Mucosa of descending colon (tissue), 3 donors: ENCODE measurements at regions not wholly inside any gene's neighbourhood (a gene's known extent, or its start where the extent isn't known, plus 50 kb on each side); places are given as distances from the start of the nearest gene placed in this dataset.

Experiments used
- ATAC-seq: fragments of 200-7000 bp; cut with Tn5 transposase; one replicate; pipeline ENCODE4 v1.9.1; 2020; ENCODE audit warnings: mild to moderate bottlenecking, moderate library complexity
- DNase-seq, 3 donors: peaks; one replicate each; pipeline ENCODE4 v3.0.0-alpha.2; 2020
- H3K36me3 ChIP-seq: fragments of 200-600 bp; one replicate; pipeline ENCODE4 v1.8.0; 2021; ENCODE audit warnings: low read depth, mild to moderate bottlenecking
- H3K4me1 ChIP-seq: fragments of 200-600 bp; one replicate; pipeline ENCODE4 v1.8.0; 2021; ENCODE audit warnings: low read depth, mild to moderate bottlenecking
- H3K4me3 ChIP-seq: fragments of 200-600 bp; one replicate; pipeline ENCODE4 v1.8.0; 2021; ENCODE audit warnings: mild to moderate bottlenecking
- H3K9me3 ChIP-seq: fragments of 200-600 bp; one replicate; pipeline ENCODE4 v1.8.0; 2021; ENCODE audit warnings: mild to moderate bottlenecking
- intact Hi-C, 2 donors: fragments of 100-400 bp; cut with DNase I in 1 of 2; cut with micrococcal nuclease in 1 of 2; formaldehyde crosslinking; loops; one replicate each; pipeline versions ENCODE4 v1.11.0 to v1.11.1; 2022; cut with DNase I, micrococcal nuclease
- TF ChIP-seq, protein P1 (sequence below): fragments of 200-600 bp; IDR thresholded peaks from one replicate; pipeline ENCODE4 v1.8.0; 2022; ENCODE audit warnings: antibody characterized with exemption, mild to moderate bottlenecking
- donor health status: DM: no; HTN: no; CAD: no; lungs with moderate emphysema.
- donor health status: DM: no; HTN: no; CAD: no.
- donor health status: DM: no; HTN: yes; CAD: no.

- Histone ChIP-seq H3K36me3 (no peaks in the 10 kb centered on the region), H3K4me3 (no peak overlapping the region), H3K4me1 (no peaks in the 10 kb centered on the region), H3K9me3 (no peaks in the 10 kb centered on the region)
- intact Hi-C loops: no loop called here
- no peak for DNase-seq
- no peak for ATAC-seq
- TF ChIP-seq, protein P1, sequence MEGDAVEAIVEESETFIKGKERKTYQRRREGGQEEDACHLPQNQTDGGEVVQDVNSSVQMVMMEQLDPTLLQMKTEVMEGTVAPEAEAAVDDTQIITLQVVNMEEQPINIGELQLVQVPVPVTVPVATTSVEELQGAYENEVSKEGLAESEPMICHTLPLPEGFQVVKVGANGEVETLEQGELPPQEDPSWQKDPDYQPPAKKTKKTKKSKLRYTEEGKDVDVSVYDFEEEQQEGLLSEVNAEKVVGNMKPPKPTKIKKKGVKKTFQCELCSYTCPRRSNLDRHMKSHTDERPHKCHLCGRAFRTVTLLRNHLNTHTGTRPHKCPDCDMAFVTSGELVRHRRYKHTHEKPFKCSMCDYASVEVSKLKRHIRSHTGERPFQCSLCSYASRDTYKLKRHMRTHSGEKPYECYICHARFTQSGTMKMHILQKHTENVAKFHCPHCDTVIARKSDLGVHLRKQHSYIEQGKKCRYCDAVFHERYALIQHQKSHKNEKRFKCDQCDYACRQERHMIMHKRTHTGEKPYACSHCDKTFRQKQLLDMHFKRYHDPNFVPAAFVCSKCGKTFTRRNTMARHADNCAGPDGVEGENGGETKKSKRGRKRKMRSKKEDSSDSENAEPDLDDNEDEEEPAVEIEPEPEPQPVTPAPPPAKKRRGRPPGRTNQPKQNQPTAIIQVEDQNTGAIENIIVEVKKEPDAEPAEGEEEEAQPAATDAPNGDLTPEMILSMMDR: no peak
Measured at GRCh38 chr15:96692826-96693225, 362.3 kb downstream of the NR2F2 start.

GRCh38 chr15:96693515-96693914, 363.0 kb downstream of the NR2F2 start:
- ATAC-seq (no peak), DNase-seq (no peak)
- Histone ChIP-seq H3K9me3 (no peaks in the 10 kb centered on the region), H3K4me3 (no peak overlapping the region), H3K36me3 (no peaks in the 10 kb centered on the region), H3K4me1 (no peaks in the 10 kb centered on the region)
- TF ChIP-seq, protein P1: no peak
- intact Hi-C loops: no loop called here

GRCh38 chr15:96693990-96694517, 363.6 kb downstream of the NR2F2 start:
- Histone ChIP-seq H3K36me3 (no peaks in the 10 kb centered on the region), H3K9me3 (no peaks in the 10 kb centered on the region), H3K4me1 (no peaks in the 10 kb centered on the region), H3K4me3 (no peak overlapping the region)
- DNase-seq: no peak
- TF ChIP-seq, protein P1: no peak
- intact Hi-C loops: no loop called here
- no peak for ATAC-seq

DNA sequence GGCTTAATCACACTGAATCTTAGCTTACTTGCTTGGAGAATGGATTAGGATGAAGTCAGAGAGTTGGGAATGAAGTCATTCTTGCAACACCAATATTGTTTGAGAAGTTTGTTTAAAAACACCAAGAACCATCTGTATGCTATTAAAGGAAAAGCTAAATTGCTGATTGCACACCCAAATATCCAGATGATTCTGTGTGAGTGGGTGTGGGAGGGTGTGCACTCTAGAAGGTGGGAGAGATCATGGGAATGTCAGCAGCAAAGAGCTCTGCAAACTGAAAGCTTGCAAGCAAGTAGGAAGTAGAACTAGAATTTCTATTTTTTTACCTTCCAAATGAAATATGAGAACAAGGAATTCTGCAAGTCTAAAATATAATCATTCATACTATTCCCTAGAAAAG, 364.9 kb downstream of the NR2F2 start:
- no peaks in the 10 kb centered on the region for H3K9me3 ChIP-seq
- DNase-seq: no peak
- intact Hi-C loops: no loop called here
- H3K4me1 ChIP-seq: no peaks in the 10 kb centered on the region
- no peaks in the 10 kb centered on the region for H3K36me3 ChIP-seq
- ATAC-seq: no peak
- H3K4me3 ChIP-seq: no peak overlapping the region
- TF ChIP-seq, protein P1: no peak

DNA sequence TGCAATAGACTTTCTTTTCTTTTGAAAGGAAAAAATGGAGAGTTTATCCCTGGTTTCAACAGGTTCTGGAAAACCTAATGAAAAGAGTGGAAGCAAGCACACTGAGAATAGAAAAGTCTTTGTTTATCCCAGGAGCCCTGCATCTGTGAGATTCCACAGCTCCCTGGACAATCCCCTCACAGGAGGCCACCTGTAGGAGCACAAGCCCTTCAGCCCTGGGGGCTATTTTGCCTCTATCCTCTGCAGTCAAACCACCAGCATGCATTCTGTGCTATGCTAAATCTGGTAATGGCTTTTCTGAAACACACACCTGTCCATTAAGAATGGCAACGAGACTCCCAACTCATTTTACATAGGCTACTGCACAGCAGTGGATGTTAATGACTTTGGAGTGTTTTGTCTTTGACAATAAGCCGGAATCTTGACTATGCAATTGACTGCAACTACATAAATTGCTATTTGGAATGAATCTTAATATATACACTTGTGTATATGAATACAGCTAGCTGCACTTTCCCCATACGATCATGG, 369.4 kb downstream of the NR2F2 start:
- ATAC-seq (no peak), DNase-seq (no peak)
- H3K36me3 ChIP-seq: no peaks in the 10 kb centered on the region
- TF ChIP-seq, protein P1: no peak
- no peaks in the 10 kb centered on the region for H3K9me3 ChIP-seq
- no peaks in the 10 kb centered on the region for H3K4me1 ChIP-seq
- no peak overlapping the region for H3K4me3 ChIP-seq
- intact Hi-C loops: no loop called here

DNA sequence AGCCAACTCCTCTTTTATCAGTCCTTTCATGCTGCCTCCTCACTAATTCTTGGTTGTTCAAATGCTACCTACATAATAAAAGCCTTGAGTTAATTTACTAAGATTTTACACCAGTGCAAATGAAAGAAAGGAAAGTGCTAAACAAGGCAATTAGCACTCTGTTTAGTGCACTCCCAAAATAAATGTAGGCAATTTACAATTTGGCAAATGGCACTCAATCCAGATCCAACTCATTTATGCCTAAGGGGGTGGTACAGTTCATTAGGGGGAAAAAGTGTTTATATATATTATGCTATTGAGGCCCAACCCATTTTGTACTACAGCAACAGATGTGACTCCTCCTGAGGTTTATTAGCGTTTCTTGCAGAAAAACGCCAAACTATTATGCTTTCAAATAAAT, 370.1 kb downstream of the NR2F2 start:
- ATAC-seq: no peak
- Histone ChIP-seq H3K4me3 (no peak overlapping the region), H3K36me3 (no peaks in the 10 kb centered on the region), H3K9me3 (no peaks in the 10 kb centered on the region), H3K4me1 (no peaks in the 10 kb centered on the region)
- DNase-seq: no peak
- intact Hi-C loops: no loop called here
- TF ChIP-seq, protein P1: no peak
